ENCODE measurements at regions not wholly inside any gene's neighbourhood (a gene's known extent, or its start where the extent isn't known, plus 50 kb on each side); places are given as distances from the start of the nearest gene placed in this dataset.

GRCh38 chr13:99656844-99657381, 155.6 kb downstream of the TM9SF2 start:
- Histone ChIP-seq H3K36me3 (no peaks in the 10 kb centered on the region), H3K27ac (no peak overlapping the region), H3K4me1 (peaks cover 0 to 42% (median 8%) of the 10 kb centered on the region in 3 donors), H3K4me3 (no peak overlapping the region), H3K27me3 (no peaks in the 10 kb centered on the region), H3K9me3 (no peaks in the 10 kb centered on the region)
- whole genome bisulfite sequencing, 2 donors: 61 to 77% methylated on average over 6 of the region's 6 CpGs
- TF ChIP-seq CTCF (IDR thresholded peaks at IDR 0.05) (no peak), POLR2A (IDR thresholded peaks at IDR 0.05) (no peak)
- DNase-seq: no peak
- intact Hi-C loops (cut with DNase I): loop anchor here (10.0 kb wide), 1 partner anchor 858 kb away; no protein-coding TSS in a partner anchor

- intact Hi-C loops (cut with DNase I): loop anchor here (10.0 kb wide), 1 partner anchor 859 kb away; no protein-coding TSS in a partner anchor
Measured at GRCh38 chr13:99656092-99656745, 154.9 kb downstream of the TM9SF2 start.

GRCh38 chr13:99655351-99656091, 154.2 kb downstream of the TM9SF2 start:
- Histone ChIP-seq H3K9me3 (no peaks in the 10 kb centered on the region), H3K36me3 (no peaks in the 10 kb centered on the region), H3K27me3 (no peaks in the 10 kb centered on the region), H3K4me1 (peaks cover 0 to 42% (median 8%) of the 10 kb centered on the region in 3 donors), H3K27ac (peak overlapping the region; percentile 35 to 67 (median 52)), H3K4me3 (no peak overlapping the region)
- WGBS, 2 donors: 49 to 59% methylated on average over 7 to 12 of the region's 17 CpGs
- no peak for DNase-seq
- TF ChIP-seq POLR2A (IDR thresholded peaks at IDR 0.05) (no peak), CTCF (IDR thresholded peaks at IDR 0.05) (no peak)
- intact Hi-C loops (cut with DNase I): loop anchor here (10.0 kb wide), 1 partner anchor 859 kb away; no protein-coding TSS in a partner anchor

More at GRCh38 chr13:99656092-99656745, 154.9 kb downstream of the TM9SF2 start:
- Histone ChIP-seq H3K27me3 (no peaks in the 10 kb centered on the region), H3K4me1 (peaks cover 0 to 42% (median 8%) of the 10 kb centered on the region in 3 donors), H3K27ac (peak overlapping the region; percentile 35 to 67 (median 52)), H3K9me3 (no peaks in the 10 kb centered on the region), H3K4me3 (no peak overlapping the region), H3K36me3 (no peaks in the 10 kb centered on the region)
- TF ChIP-seq CTCF (IDR thresholded peaks at IDR 0.05) (peak; percentile 83 to 91 (median 88)), POLR2A (IDR thresholded peaks at IDR 0.05) (no peak)
- 12 to 14% methylated on average over 8 of the region's 8 CpGs for WGBS, 2 donors
- DNase-seq: peak; percentile 3

GRCh38 chr13:99654076-99654475, 152.8 kb downstream of the TM9SF2 start:
- Histone ChIP-seq H3K9me3 (no peaks in the 10 kb centered on the region), H3K4me1 (peaks cover 0 to 40% (median 8%) of the 10 kb centered on the region in 3 donors), H3K36me3 (no peaks in the 10 kb centered on the region), H3K27me3 (no peaks in the 10 kb centered on the region), H3K4me3 (no peak overlapping the region), H3K27ac (no peak overlapping the region)
- intact Hi-C loops (cut with DNase I): loop anchor here (10.0 kb wide), 1 partner anchor 861 kb away; no protein-coding TSS in a partner anchor
- WGBS, 2 donors: 65 to 94% methylated on average over 3 to 4 of the region's 4 CpGs
- TF ChIP-seq POLR2A (IDR thresholded peaks at IDR 0.05): no peak
- TF ChIP-seq CTCF (IDR thresholded peaks at IDR 0.05): no peak
- no peak for DNase-seq

GRCh38 chr13:99653526-99653925, 152.3 kb downstream of the TM9SF2 start:
- intact Hi-C loops (cut with DNase I): loop anchor here (10.0 kb wide), 1 partner anchor 861 kb away; no protein-coding TSS in a partner anchor

More at GRCh38 chr13:99653526-99653925, 152.3 kb downstream of the TM9SF2 start:
- H3K36me3 ChIP-seq: no peaks in the 10 kb centered on the region
- no peak overlapping the region for H3K4me3 ChIP-seq
- 61 to 75% methylated on average over 2 of the region's 2 CpGs for WGBS, 2 donors
- no peaks in the 10 kb centered on the region for H3K27me3 ChIP-seq
- H3K27ac ChIP-seq: no peak overlapping the region
- TF ChIP-seq CTCF (IDR thresholded peaks at IDR 0.05) (no peak), POLR2A (IDR thresholded peaks at IDR 0.05) (no peak)
- DNase-seq: no peak
- peaks cover 0 to 34% (median 4%) of the 10 kb centered on the region in 3 donors for H3K4me1 ChIP-seq
- H3K9me3 ChIP-seq: no peaks in the 10 kb centered on the region
